Mammary epithelial cell (primary cell): ENCODE measurements at regions not wholly inside any gene's neighbourhood (a gene's known extent, or its start where the extent isn't known, plus 50 kb on each side); places are given as distances from the start of the nearest gene placed in this dataset.

Source experiments
- EZH2 ChIP-seq: IDR thresholded peaks from 2 replicates; pipeline ENCODE4 v1.6.1; 2012; ENCODE audit warnings: low read length, inconsistent platforms, borderline replicate concordance
- TF ChIP-seq, protein P1 (sequence below), 2 donors: IDR thresholded peaks in 1 of 2; conservative IDR thresholded peaks in 1 of 2; 2 replicates each; pipeline ENCODE4 v1.5.1; 2011 to 2012; ENCODE audit warnings: inconsistent platforms in 2 of 2, low read length in 2 of 2, mild to moderate bottlenecking in 2 of 2, control low read depth in 1 of 2, low read depth in 1 of 2; ENCODE audit not compliant: insufficient read depth in 1 of 2; ENCODE audit errors: extremely low read depth in 1 of 2

DNA sequence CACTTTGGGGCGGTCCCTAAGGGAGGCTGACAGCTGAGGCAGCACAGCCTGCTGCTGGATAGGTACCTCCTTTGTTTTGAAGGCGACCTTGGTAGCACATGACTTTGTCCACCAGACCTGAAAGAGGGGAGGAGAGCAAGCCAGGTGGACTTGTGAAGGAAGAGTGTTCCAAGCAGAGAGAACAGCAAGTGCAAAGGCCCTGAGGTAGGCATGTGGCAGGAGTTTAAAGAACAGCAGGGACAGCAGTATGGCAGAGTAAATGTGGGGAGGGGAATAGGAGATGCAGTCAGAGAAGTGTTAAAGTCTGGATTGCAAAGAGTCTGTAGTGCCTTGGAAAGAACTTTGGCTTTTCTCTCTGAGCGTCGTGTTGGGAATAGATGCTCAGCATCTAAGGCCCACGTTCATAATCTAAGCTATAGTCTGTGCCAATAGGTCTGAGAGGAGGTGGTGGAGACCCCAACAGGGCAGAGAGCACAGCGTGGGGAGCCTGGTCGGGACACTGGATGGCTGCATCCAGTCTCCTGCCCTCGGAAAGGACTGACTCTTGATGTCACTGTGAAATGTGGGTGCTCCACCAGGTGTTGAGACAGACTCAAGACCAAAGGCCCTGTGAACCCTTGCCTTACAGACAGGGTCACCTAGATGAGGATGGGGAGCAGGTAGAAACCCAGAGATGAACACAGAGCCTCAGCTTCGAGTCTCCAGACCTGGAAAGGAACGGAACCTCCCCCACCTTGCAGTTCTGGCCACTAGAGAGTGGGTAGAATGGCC is 242.1 kb upstream of the PWP1 start:
- TF ChIP-seq, protein P1, sequence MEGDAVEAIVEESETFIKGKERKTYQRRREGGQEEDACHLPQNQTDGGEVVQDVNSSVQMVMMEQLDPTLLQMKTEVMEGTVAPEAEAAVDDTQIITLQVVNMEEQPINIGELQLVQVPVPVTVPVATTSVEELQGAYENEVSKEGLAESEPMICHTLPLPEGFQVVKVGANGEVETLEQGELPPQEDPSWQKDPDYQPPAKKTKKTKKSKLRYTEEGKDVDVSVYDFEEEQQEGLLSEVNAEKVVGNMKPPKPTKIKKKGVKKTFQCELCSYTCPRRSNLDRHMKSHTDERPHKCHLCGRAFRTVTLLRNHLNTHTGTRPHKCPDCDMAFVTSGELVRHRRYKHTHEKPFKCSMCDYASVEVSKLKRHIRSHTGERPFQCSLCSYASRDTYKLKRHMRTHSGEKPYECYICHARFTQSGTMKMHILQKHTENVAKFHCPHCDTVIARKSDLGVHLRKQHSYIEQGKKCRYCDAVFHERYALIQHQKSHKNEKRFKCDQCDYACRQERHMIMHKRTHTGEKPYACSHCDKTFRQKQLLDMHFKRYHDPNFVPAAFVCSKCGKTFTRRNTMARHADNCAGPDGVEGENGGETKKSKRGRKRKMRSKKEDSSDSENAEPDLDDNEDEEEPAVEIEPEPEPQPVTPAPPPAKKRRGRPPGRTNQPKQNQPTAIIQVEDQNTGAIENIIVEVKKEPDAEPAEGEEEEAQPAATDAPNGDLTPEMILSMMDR (conservative IDR thresholded peaks at IDR 0.05 in 1 of 2, IDR thresholded peaks at IDR 0.05 in 1 of 2; ENCODE audit: extremely low read depth in 1 of 2, insufficient read depth in 1 of 2, low read depth in 1 of 2, low read length in 2 of 2): no peak
- TF ChIP-seq EZH2: no peak
